ENCODE measurements at regions not wholly inside any gene's neighbourhood (a gene's known extent, or its start where the extent isn't known, plus 50 kb on each side); places are given as distances from the start of the nearest gene placed in this dataset.

- peaks cover 3% of the 10 kb centered on the region for H3K9me3 Mint-ChIP-seq (ENCODE audit: unreplicated experiment)
- no peak for DNase-seq (ENCODE audit: low spot score)
- peaks cover 4% of the 10 kb centered on the region for H3K27me3 Mint-ChIP-seq (ENCODE audit: unreplicated experiment)
- no peaks in the 10 kb centered on the region for H3K4me1 Mint-ChIP-seq (ENCODE audit: unreplicated experiment)
- H3K27ac Mint-ChIP-seq (ENCODE audit: unreplicated experiment) = no peak overlapping the region
- H3K4me3 Mint-ChIP-seq (ENCODE audit: unreplicated experiment) = no peak overlapping the region
- peaks cover 3% of the 10 kb centered on the region for H3K36me3 Mint-ChIP-seq (ENCODE audit: low read depth, unreplicated experiment)
- TF ChIP-seq, protein P1, sequence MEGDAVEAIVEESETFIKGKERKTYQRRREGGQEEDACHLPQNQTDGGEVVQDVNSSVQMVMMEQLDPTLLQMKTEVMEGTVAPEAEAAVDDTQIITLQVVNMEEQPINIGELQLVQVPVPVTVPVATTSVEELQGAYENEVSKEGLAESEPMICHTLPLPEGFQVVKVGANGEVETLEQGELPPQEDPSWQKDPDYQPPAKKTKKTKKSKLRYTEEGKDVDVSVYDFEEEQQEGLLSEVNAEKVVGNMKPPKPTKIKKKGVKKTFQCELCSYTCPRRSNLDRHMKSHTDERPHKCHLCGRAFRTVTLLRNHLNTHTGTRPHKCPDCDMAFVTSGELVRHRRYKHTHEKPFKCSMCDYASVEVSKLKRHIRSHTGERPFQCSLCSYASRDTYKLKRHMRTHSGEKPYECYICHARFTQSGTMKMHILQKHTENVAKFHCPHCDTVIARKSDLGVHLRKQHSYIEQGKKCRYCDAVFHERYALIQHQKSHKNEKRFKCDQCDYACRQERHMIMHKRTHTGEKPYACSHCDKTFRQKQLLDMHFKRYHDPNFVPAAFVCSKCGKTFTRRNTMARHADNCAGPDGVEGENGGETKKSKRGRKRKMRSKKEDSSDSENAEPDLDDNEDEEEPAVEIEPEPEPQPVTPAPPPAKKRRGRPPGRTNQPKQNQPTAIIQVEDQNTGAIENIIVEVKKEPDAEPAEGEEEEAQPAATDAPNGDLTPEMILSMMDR (IDR thresholded peaks at IDR 0.05; ENCODE audit: unreplicated experiment) = no peak
These were observed 102.7 kb upstream of the PLEKHA5 start for GRCh38 chr12:19026614-19027488.

DNA sequence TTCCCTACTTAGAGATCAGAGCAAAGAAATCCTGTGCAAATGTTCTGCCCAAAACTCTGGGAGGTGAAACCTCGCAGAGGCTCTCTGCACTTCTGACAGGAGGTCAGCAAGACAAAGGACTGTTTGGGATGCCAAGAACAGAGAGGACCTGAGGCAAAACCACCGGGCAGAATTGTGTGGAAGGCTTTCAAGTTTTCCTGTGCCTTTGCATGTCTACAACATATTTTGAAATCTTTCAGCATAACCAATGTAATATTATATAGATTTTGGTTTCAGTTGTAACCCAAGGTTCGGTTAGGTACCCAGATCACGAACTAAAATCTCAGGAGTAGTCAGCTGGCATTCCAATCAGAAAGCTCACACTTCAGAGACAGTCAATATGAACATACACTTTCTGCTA is 99.4 kb upstream of the PLEKHA5 start:
- TF ChIP-seq, protein P1 (IDR thresholded peaks at IDR 0.05; ENCODE audit: unreplicated experiment) = no peak
- no peak for DNase-seq (ENCODE audit: low spot score)
- H3K4me1 Mint-ChIP-seq (ENCODE audit: unreplicated experiment) = no peaks in the 10 kb centered on the region
- peaks cover 7% of the 10 kb centered on the region for H3K9me3 Mint-ChIP-seq (ENCODE audit: unreplicated experiment)
- H3K36me3 Mint-ChIP-seq (ENCODE audit: low read depth, unreplicated experiment) = peaks cover 10% of the 10 kb centered on the region
- no peak overlapping the region for H3K27ac Mint-ChIP-seq (ENCODE audit: unreplicated experiment)
- peaks cover 4% of the 10 kb centered on the region for H3K27me3 Mint-ChIP-seq (ENCODE audit: unreplicated experiment)
- no peak overlapping the region for H3K4me3 Mint-ChIP-seq (ENCODE audit: unreplicated experiment)

DNA sequence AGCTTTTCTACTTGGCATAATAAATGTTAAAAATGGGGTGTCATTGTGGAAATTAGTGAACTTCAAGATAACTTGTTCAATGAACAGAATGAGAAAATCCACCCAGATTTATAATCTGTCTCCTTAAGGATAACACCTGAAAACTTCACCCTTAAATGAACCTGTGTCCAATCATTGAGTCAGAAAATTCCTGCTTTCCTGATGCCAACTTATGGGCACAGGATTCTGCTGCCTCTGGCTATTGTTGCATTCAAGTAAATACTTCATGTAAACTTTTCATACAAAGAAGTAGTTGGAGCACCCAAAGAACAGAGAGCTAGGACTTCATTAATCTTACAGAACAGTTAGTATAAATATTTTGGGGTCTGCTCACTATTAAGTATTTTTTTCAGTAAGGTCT is 98.9 kb upstream of the PLEKHA5 start:
- Mint-ChIP-seq H3K36me3 (ENCODE audit: low read depth, unreplicated experiment) (peaks cover 10% of the 10 kb centered on the region), H3K9me3 (ENCODE audit: unreplicated experiment) (peaks cover 7% of the 10 kb centered on the region), H3K4me3 (ENCODE audit: unreplicated experiment) (no peak overlapping the region), H3K4me1 (ENCODE audit: unreplicated experiment) (no peaks in the 10 kb centered on the region), H3K27ac (ENCODE audit: unreplicated experiment) (no peak overlapping the region), H3K27me3 (ENCODE audit: unreplicated experiment) (peaks cover 4% of the 10 kb centered on the region)
- TF ChIP-seq, protein P1 (IDR thresholded peaks at IDR 0.05; ENCODE audit: unreplicated experiment) = no peak
- DNase-seq (ENCODE audit: low spot score) = no peak

- peaks cover 7% of the 10 kb centered on the region for H3K9me3 Mint-ChIP-seq (ENCODE audit: unreplicated experiment)
- H3K36me3 Mint-ChIP-seq (ENCODE audit: low read depth, unreplicated experiment) = peaks cover 10% of the 10 kb centered on the region
- H3K4me3 Mint-ChIP-seq (ENCODE audit: unreplicated experiment) = no peak overlapping the region
- no peaks in the 10 kb centered on the region for H3K4me1 Mint-ChIP-seq (ENCODE audit: unreplicated experiment)
- H3K27ac Mint-ChIP-seq (ENCODE audit: unreplicated experiment) = no peak overlapping the region
- H3K27me3 Mint-ChIP-seq (ENCODE audit: unreplicated experiment) = peaks cover 4% of the 10 kb centered on the region
- no peak for DNase-seq (ENCODE audit: low spot score)
- TF ChIP-seq, protein P1 (IDR thresholded peaks at IDR 0.05; ENCODE audit: unreplicated experiment) = no peak
These were observed 98.5 kb upstream of the PLEKHA5 start for GRCh38 chr12:19031032-19031431.

- H3K4me3 Mint-ChIP-seq (ENCODE audit: unreplicated experiment) = no peak overlapping the region
- peaks cover 15% of the 10 kb centered on the region for H3K4me1 Mint-ChIP-seq (ENCODE audit: unreplicated experiment)
- H3K27ac Mint-ChIP-seq (ENCODE audit: unreplicated experiment) = no peak overlapping the region
- H3K36me3 Mint-ChIP-seq (ENCODE audit: low read depth, unreplicated experiment) = peaks cover 10% of the 10 kb centered on the region
- peaks cover 7% of the 10 kb centered on the region for H3K9me3 Mint-ChIP-seq (ENCODE audit: unreplicated experiment)
- no peak for DNase-seq (ENCODE audit: low spot score)
- H3K27me3 Mint-ChIP-seq (ENCODE audit: unreplicated experiment) = peaks cover 4% of the 10 kb centered on the region
- TF ChIP-seq, protein P1 (IDR thresholded peaks at IDR 0.05; ENCODE audit: unreplicated experiment) = no peak
These were observed 96.7 kb upstream of the PLEKHA5 start for GRCh38 chr12:19032826-19033225.
